Cardiac fibroblast (primary cell): ENCODE measurements at regions not wholly inside any gene's neighbourhood (a gene's known extent, or its start where the extent isn't known, plus 50 kb on each side); places are given as distances from the start of the nearest gene placed in this dataset.
A peak's percentile ranks its signal among the peaks of the same experiment; 100 is the strongest.

Experiments used
- DNase-seq, 2 donors: peaks; one replicate each; pipeline versions ENCODE4 v3.0.0 to v3.0.0-alpha.2; 2010; ENCODE audit warnings: low read depth in 2 of 2
- H3K4me3 ChIP-seq, 2 donors: replicated peaks in 1 of 2; 1 replicate in 1 of 2; 2 replicates in 1 of 2; pipeline ENCODE4 v1.5.1; 2011; ENCODE audit warnings: low read depth in 2 of 2, low read length in 2 of 2, mild to moderate bottlenecking in 2 of 2, moderate library complexity in 1 of 2
- CTCF ChIP-seq: IDR thresholded peaks from one replicate; pipeline ENCODE4 v1.5.1; 2011; ENCODE audit warnings: low read depth, mild to moderate bottlenecking, low read length, inconsistent platforms

- DNase-seq: peak in 1 of 2 donors; percentile 56
- no peak for TF ChIP-seq CTCF
- no peak overlapping the region for H3K4me3 ChIP-seq
Observed at GRCh38 chr5:98557916-98558315, 215.5 kb upstream of the RGMB start.

GRCh38 chr5:98563885-98564653 lies 209.4 kb upstream of the RGMB start:
- no peak for TF ChIP-seq CTCF
- H3K4me3 ChIP-seq: no peak overlapping the region
- DNase-seq: no peak

GRCh38 chr5:98564836-98565235 lies 208.6 kb upstream of the RGMB start:
- peak in 1 of 2 donors; percentile 22 for DNase-seq
- no peak overlapping the region for H3K4me3 ChIP-seq
- no peak for TF ChIP-seq CTCF

- TF ChIP-seq CTCF: no peak
- H3K4me3 ChIP-seq: no peak overlapping the region
- peak in 1 of 2 donors; percentile 53 for DNase-seq
Observed at GRCh38 chr5:98568336-98568735, 205.1 kb upstream of the RGMB start.

GRCh38 chr5:98569288-98569687 lies 204.2 kb upstream of the RGMB start:
- DNase-seq: no peak
- no peak for TF ChIP-seq CTCF
- H3K4me3 ChIP-seq: no peak overlapping the region

- DNase-seq: peak in 1 of 2 donors; percentile 74
- H3K4me3 ChIP-seq: no peak overlapping the region
- TF ChIP-seq CTCF: no peak
Observed at GRCh38 chr5:98570010-98570409, 203.5 kb upstream of the RGMB start.
